ENCODE measurements at regions not wholly inside any gene's neighbourhood (a gene's known extent, or its start where the extent isn't known, plus 50 kb on each side); places are given as distances from the start of the nearest gene placed in this dataset.

DNA sequence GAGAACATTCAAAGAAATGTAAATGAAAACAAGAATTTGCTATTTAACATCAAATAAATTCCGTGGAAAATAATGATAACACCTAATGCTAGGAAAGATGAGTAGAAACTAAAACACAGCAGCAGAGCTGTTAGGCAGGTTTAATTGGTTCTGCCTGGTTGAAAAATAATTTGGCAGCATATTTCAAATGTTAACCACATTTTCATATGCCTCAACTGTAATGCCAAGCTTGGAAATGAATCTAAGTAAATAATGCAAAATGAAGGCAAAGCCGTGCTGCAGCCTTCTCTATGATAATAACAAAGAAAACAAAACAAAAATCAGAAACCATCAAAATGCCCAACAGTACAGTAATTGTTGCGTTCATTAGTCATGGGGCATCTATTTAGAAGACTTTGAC is 79.9 kb upstream of the MSX2 start:
- TF ChIP-seq, protein P1, sequence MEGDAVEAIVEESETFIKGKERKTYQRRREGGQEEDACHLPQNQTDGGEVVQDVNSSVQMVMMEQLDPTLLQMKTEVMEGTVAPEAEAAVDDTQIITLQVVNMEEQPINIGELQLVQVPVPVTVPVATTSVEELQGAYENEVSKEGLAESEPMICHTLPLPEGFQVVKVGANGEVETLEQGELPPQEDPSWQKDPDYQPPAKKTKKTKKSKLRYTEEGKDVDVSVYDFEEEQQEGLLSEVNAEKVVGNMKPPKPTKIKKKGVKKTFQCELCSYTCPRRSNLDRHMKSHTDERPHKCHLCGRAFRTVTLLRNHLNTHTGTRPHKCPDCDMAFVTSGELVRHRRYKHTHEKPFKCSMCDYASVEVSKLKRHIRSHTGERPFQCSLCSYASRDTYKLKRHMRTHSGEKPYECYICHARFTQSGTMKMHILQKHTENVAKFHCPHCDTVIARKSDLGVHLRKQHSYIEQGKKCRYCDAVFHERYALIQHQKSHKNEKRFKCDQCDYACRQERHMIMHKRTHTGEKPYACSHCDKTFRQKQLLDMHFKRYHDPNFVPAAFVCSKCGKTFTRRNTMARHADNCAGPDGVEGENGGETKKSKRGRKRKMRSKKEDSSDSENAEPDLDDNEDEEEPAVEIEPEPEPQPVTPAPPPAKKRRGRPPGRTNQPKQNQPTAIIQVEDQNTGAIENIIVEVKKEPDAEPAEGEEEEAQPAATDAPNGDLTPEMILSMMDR (conservative IDR thresholded peaks at IDR 0.05; ENCODE audit: low read length), result no peak
- TF ChIP-seq EZH2phosphoT487 (IDR thresholded peaks at IDR 0.05; ENCODE audit: borderline replicate concordance, low read depth, low read length), result no peak

All from OCI-LY7 (cell line).